ENCODE measurements at regions not wholly inside any gene's neighbourhood (a gene's known extent, or its start where the extent isn't known, plus 50 kb on each side); places are given as distances from the start of the nearest gene placed in this dataset.
A peak's percentile ranks its signal among the peaks of the same experiment; 100 is the strongest.

DNA sequence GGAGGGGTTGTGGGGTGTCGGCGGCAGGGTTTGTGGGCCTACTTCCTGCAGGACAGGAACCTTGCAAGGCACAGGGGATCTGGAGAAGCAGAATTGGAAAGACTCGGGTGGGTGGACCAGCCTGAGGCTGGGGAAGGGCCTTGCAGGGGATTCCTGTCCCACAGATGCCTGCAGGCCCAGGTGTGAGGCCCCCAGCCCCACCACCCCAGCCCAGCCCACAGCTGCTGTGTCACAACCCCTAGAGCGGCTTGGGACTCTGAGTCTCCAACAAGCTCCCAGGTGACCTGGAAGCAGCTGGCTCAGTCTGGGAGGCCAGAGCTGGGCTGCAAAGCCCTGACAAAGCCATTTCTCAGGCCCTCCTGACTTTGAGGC is 93.1 kb downstream of the ZFP36L2 start:
- H3K27ac ChIP-seq (ENCODE audit: low read depth in 1 of 2, low read length in 1 of 2), result peak overlapping the region in 1 of 2 donors; percentile 81
- H3K4me1 ChIP-seq (ENCODE audit: control insufficient read depth in 5 of 5, insufficient read depth in 5 of 5, low read length in 5 of 5), result peaks cover 0 to 32% (median 23%) of the 10 kb centered on the region in 5 donors
- no peak overlapping the region for H3K9ac ChIP-seq (ENCODE audit: insufficient read depth in 1 of 2, low read length in 2 of 2)
- ATAC-seq (ENCODE audit: insufficient read depth, low FRiP score) (no peak), DNase-seq (no peak)
- H3K4me3 ChIP-seq, result no peak overlapping the region
- no peaks in the 10 kb centered on the region for H3K36me3 ChIP-seq (ENCODE audit: control insufficient read depth in 4 of 4, insufficient read depth in 4 of 4, low read length in 4 of 4)
- H3K9me3 ChIP-seq (ENCODE audit: control insufficient read depth in 4 of 4, insufficient read depth in 3 of 4, low read length in 3 of 4), result no peaks in the 10 kb centered on the region
- no peak for TF ChIP-seq CTCF (IDR thresholded peaks at IDR 0.05; ENCODE audit: control extremely low read depth, extremely low read depth)
- WGBS, 2 donors, result 27 to 58% methylated on average over 4 of the region's 4 CpGs
- H3K27me3 ChIP-seq (ENCODE audit: control insufficient read depth in 3 of 3, insufficient read depth in 3 of 3, low read length in 2 of 3), result no peaks in the 10 kb centered on the region

- Histone ChIP-seq H3K36me3 (ENCODE audit: control insufficient read depth in 4 of 4, insufficient read depth in 4 of 4, low read length in 4 of 4) (no peaks in the 10 kb centered on the region), H3K4me3 (no peak overlapping the region), H3K9me3 (ENCODE audit: control insufficient read depth in 4 of 4, insufficient read depth in 3 of 4, low read length in 3 of 4) (no peaks in the 10 kb centered on the region), H3K9ac (ENCODE audit: insufficient read depth in 1 of 2, low read length in 2 of 2) (no peak overlapping the region), H3K27ac (ENCODE audit: low read depth in 1 of 2, low read length in 1 of 2) (peak overlapping the region in 1 of 2 donors; percentile 81), H3K4me1 (ENCODE audit: control insufficient read depth in 5 of 5, insufficient read depth in 5 of 5, low read length in 5 of 5) (peaks cover 0 to 36% (median 23%) of the 10 kb centered on the region in 5 donors), H3K27me3 (ENCODE audit: control insufficient read depth in 3 of 3, insufficient read depth in 3 of 3, low read length in 2 of 3) (no peaks in the 10 kb centered on the region)
- WGBS, 2 donors, result 42 to 74% methylated on average over 9 to 12 of the region's 12 CpGs
- ATAC-seq (ENCODE audit: insufficient read depth, low FRiP score), result no peak
- TF ChIP-seq CTCF (IDR thresholded peaks at IDR 0.05; ENCODE audit: control extremely low read depth, extremely low read depth), result no peak
- DNase-seq, result no peak
Observed at GRCh38 chr2:43132683-43133301, 93.6 kb downstream of the ZFP36L2 start.

- no peak for ATAC-seq (ENCODE audit: insufficient read depth, low FRiP score)
- Histone ChIP-seq H3K27ac (ENCODE audit: low read depth in 1 of 2, low read length in 1 of 2) (peak overlapping the region in 1 of 2 donors; percentile 81), H3K9me3 (ENCODE audit: control insufficient read depth in 4 of 4, insufficient read depth in 3 of 4, low read length in 3 of 4) (no peaks in the 10 kb centered on the region), H3K9ac (ENCODE audit: insufficient read depth in 1 of 2, low read length in 2 of 2) (no peak overlapping the region), H3K4me3 (no peak overlapping the region), H3K36me3 (ENCODE audit: control insufficient read depth in 4 of 4, insufficient read depth in 4 of 4, low read length in 4 of 4) (no peaks in the 10 kb centered on the region), H3K4me1 (ENCODE audit: control insufficient read depth in 5 of 5, insufficient read depth in 5 of 5, low read length in 5 of 5) (peaks cover 0 to 36% (median 23%) of the 10 kb centered on the region in 5 donors), H3K27me3 (ENCODE audit: control insufficient read depth in 3 of 3, insufficient read depth in 3 of 3, low read length in 2 of 3) (no peaks in the 10 kb centered on the region)
- no peak for DNase-seq
- TF ChIP-seq CTCF (IDR thresholded peaks at IDR 0.05; ENCODE audit: control extremely low read depth, extremely low read depth), result no peak
- WGBS, 2 donors, result 26 to 59% methylated on average over 10 to 12 of the region's 12 CpGs
Observed at GRCh38 chr2:43131890-43132682, 94.3 kb downstream of the ZFP36L2 start.
